ENCODE measurements at regions not wholly inside any gene's neighbourhood (a gene's known extent, or its start where the extent isn't known, plus 50 kb on each side); places are given as distances from the start of the nearest gene placed in this dataset.

GRCh38 chr12:132411457-132411856 is 78.5 kb upstream of the FBRSL1 start:
- Histone ChIP-seq H3K4me1 (peaks cover 11% of the 10 kb centered on the region), H3K4me3 (ENCODE audit: low read depth, low read length) (no peak overlapping the region), H3K9me3 (no peaks in the 10 kb centered on the region), H3K27me3 (replicated peaks; ENCODE audit: control insufficient read depth, insufficient read depth, low read length) (no peaks in the 10 kb centered on the region), H3K36me3 (ENCODE audit: control insufficient read depth, insufficient read depth, low read length) (no peaks in the 10 kb centered on the region)
- DNase-seq, result no peak
- H3K4me1 Mint-ChIP-seq (ENCODE audit: low read depth, unreplicated experiment), result no peaks in the 10 kb centered on the region
- H3K36me3 Mint-ChIP-seq (ENCODE audit: insufficient read depth, unreplicated experiment), result peaks cover 5% of the 10 kb centered on the region
- H3K4me3 Mint-ChIP-seq (ENCODE audit: unreplicated experiment), result no peak overlapping the region
- CTCF ChIA-PET, result no interaction called here
- intact Hi-C loops (cut with micrococcal nuclease; ENCODE audit: unreplicated experiment), result no loop called here
- H3K9me3 Mint-ChIP-seq (ENCODE audit: unreplicated experiment), result no peaks in the 10 kb centered on the region
- POLR2A ChIA-PET, result no interaction called here
- no peaks in the 10 kb centered on the region for H3K27me3 Mint-ChIP-seq (ENCODE audit: insufficient read depth, unreplicated experiment)
- no peak for TF ChIP-seq CTCF (IDR thresholded peaks at IDR 0.05; ENCODE audit: insufficient read depth in 1 of 2, low read depth in 1 of 2, low read length in 1 of 2, severe bottlenecking in 1 of 2, unreplicated experiment in 1 of 2)
- H3K27ac Mint-ChIP-seq (ENCODE audit: unreplicated experiment), result no peak overlapping the region
- no TSS peak for BruUV-seq (replicated peaks)

GRCh38 chr12:132410849-132411248 is 79.1 kb upstream of the FBRSL1 start:
- Histone ChIP-seq H3K4me1 (peaks cover 11% of the 10 kb centered on the region), H3K27me3 (replicated peaks; ENCODE audit: control insufficient read depth, insufficient read depth, low read length) (no peaks in the 10 kb centered on the region), H3K9me3 (no peaks in the 10 kb centered on the region), H3K4me3 (ENCODE audit: low read depth, low read length) (no peak overlapping the region), H3K36me3 (ENCODE audit: control insufficient read depth, insufficient read depth, low read length) (no peaks in the 10 kb centered on the region)
- no peak for DNase-seq
- Mint-ChIP-seq H3K27me3 (ENCODE audit: insufficient read depth, unreplicated experiment) (no peaks in the 10 kb centered on the region), H3K36me3 (ENCODE audit: insufficient read depth, unreplicated experiment) (peaks cover 5% of the 10 kb centered on the region), H3K9me3 (ENCODE audit: unreplicated experiment) (no peaks in the 10 kb centered on the region), H3K4me1 (ENCODE audit: low read depth, unreplicated experiment) (no peaks in the 10 kb centered on the region), H3K27ac (ENCODE audit: unreplicated experiment) (no peak overlapping the region), H3K4me3 (ENCODE audit: unreplicated experiment) (no peak overlapping the region)
- POLR2A ChIA-PET, result no interaction called here
- no TSS peak for BruUV-seq (replicated peaks)
- TF ChIP-seq CTCF (IDR thresholded peaks at IDR 0.05; ENCODE audit: insufficient read depth in 1 of 2, low read depth in 1 of 2, low read length in 1 of 2, severe bottlenecking in 1 of 2, unreplicated experiment in 1 of 2), result no peak
- intact Hi-C loops (cut with micrococcal nuclease; ENCODE audit: unreplicated experiment), result no loop called here
- CTCF ChIA-PET, result interaction anchor here (0.6 kb wide), 2 partner anchors 28 to 105 kb away, joined by 3 read pairs; no protein-coding TSS in a partner anchor

GRCh38 chr12:132410296-132410625 is 79.7 kb upstream of the FBRSL1 start:
- no peaks in the 10 kb centered on the region for H3K36me3 ChIP-seq (ENCODE audit: control insufficient read depth, insufficient read depth, low read length)
- ChIA-PET CTCF (interaction anchor here (0.6 kb wide), 1 partner anchor 105 kb away, joined by 3 read pairs; no protein-coding TSS in a partner anchor), POLR2A (no interaction called here)
- H3K4me1 Mint-ChIP-seq (ENCODE audit: low read depth, unreplicated experiment), result no peaks in the 10 kb centered on the region
- no peak overlapping the region for H3K4me3 ChIP-seq (ENCODE audit: low read depth, low read length)
- DNase-seq, result no peak
- H3K27me3 Mint-ChIP-seq (ENCODE audit: insufficient read depth, unreplicated experiment), result no peaks in the 10 kb centered on the region
- intact Hi-C loops (cut with micrococcal nuclease; ENCODE audit: unreplicated experiment), result no loop called here
- no peak overlapping the region for H3K27ac Mint-ChIP-seq (ENCODE audit: unreplicated experiment)
- H3K4me1 ChIP-seq, result peaks cover 11% of the 10 kb centered on the region
- no peak overlapping the region for H3K4me3 Mint-ChIP-seq (ENCODE audit: unreplicated experiment)
- no peaks in the 10 kb centered on the region for H3K27me3 ChIP-seq (replicated peaks; ENCODE audit: control insufficient read depth, insufficient read depth, low read length)
- no peak for TF ChIP-seq CTCF (IDR thresholded peaks at IDR 0.05; ENCODE audit: insufficient read depth in 1 of 2, low read depth in 1 of 2, low read length in 1 of 2, severe bottlenecking in 1 of 2, unreplicated experiment in 1 of 2)
- H3K9me3 Mint-ChIP-seq (ENCODE audit: unreplicated experiment), result no peaks in the 10 kb centered on the region
- no TSS peak for BruUV-seq (replicated peaks)
- peaks cover 5% of the 10 kb centered on the region for H3K36me3 Mint-ChIP-seq (ENCODE audit: insufficient read depth, unreplicated experiment)
- H3K9me3 ChIP-seq, result no peaks in the 10 kb centered on the region

Measured in Caco-2 (cell line).